Fibroblast of skin of back (primary cell): ENCODE measurements at regions not wholly inside any gene's neighbourhood (a gene's known extent, or its start where the extent isn't known, plus 50 kb on each side); places are given as distances from the start of the nearest gene placed in this dataset.
"Not testable (repeated sequence)": the region's sequence is repeated elsewhere in the genome, so short reads cannot be mapped to it uniquely, and the experiment has no call there.

Experiments
- DNase-seq: peaks from one replicate; pipeline ENCODE4 v3.0.0-alpha.2; 2013

DNA sequence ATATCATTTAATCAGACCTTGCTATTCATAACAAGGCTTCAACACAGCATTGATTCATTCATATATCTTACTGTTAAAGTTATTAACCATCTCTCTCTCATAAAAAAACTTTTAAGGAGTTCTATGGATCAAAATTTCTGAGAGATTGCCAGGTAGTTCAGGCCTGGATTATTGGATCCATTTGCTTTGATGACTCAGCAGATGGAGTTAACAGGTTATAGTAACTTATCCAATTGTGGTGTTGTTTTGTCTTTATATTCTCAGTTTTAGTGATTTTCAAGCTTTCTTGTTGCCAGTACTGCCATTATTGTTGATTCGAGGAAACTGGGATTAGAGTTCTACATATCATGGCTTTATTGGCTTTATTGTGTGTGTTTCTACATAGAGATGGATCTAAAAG lies 195.7 kb upstream of the MMADHC start:
- no peak for DNase-seq

DNA sequence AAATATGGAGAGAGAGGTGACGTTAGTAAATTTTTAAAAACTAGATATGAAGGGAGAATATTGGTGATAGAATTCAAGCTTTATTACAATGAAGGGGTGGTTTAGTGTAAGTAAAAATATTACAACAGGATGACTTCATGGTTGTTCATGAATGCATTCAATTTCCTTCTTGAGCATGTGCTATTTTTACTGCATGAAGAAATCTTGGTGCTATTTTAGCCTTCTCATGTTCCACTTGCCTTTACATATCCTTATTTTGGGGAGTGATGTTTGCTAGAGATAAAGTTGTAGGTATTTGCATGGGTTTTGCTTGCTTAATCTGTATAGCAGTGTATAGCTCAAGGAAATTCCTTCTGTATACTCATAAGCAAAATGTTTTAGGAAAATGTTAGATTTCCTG lies 195.0 kb upstream of the MMADHC start:
- DNase-seq = peak; percentile 4

DNA sequence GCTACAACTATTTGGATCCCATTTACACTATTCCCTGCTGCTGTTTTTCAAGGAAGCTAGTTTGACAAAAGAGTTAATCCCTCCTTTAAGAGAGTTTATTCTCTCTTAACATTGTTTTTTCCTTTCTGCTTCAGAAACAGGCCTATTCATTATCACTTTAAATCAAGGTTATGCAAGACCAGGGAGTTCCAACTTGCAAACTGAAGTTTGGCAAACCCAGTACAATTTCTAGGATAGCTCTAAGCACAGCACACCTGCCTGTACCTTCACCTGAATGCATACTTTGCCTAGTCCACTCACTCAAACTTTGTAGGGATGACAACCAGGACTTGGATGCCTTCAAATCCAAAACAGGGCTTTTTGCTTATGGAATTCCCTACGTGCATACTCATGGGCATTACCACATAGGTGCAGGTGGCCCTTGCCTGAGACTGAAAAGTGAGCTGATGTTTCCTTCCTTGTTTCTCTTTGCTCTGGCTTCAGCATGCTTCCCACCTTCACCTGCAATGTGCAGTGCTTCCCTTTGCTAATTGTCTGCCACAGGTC lies 193.8 kb upstream of the MMADHC start:
- no peak for DNase-seq

DNA sequence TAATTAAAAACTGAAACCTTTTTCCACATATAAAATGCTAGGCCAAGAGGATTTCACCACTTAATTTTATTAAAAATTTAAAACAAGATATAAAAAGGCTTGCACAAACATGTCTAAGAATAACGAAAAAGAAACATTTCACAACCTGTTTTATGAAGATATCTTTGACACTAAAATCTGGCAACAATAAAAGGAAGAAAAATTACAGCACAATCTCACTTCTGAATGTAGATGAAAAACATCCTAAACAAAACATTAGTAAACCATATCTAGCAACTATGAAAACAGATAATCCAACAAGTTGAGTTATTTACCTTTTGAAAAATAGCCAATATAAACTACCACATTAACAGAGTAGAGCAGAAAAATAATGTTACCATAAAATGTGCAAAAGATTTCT lies 185.4 kb upstream of the MMADHC start:
- no peak for DNase-seq

DNA sequence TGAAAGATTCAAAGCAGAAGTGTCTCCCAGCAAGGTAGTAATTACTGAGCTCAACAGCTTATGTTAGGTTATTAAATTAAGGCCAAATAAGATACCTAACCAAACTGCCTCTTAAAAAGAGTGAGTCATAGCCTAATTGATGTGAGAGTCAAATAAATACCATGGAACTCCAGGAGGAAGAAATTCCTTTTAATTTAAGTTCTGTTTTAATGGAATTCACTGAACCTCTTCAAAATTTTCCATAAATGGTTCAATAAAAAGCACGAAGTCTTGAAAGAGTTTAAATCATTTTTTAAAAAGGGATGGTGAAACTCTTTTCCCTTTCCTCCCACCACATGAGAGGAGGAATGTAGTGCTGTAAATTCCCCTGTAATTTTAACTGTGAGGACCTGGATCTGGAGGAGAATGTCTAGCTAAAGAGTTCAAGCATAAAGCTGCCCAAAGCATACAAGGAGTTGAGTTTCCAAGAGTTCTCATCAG lies 180.8 kb upstream of the MMADHC start:
- peak; percentile 23 for DNase-seq

DNA sequence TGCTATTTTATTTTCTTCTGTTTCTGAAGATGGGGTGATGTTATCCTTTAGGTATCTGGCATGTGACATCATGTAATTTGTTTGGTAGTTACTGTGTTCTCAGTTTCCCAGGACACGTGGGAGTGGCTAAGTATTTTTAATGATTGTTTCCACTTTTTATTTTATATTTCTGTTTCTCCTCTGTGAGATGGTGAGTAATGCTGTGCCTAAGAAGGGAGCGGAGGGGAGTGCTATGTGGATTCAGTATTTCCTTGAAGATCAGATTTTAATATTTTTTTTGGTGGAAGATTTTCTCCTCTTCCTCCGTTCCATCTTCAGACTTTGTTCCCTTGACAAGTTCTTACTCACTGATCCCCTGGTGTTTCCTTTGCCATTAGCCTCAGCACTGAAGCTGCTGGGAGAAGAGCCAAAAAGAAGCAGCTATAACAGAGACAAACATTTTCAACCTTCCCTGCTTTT lies 180.0 kb upstream of the MMADHC start:
- peak; percentile 70 for DNase-seq

DNA sequence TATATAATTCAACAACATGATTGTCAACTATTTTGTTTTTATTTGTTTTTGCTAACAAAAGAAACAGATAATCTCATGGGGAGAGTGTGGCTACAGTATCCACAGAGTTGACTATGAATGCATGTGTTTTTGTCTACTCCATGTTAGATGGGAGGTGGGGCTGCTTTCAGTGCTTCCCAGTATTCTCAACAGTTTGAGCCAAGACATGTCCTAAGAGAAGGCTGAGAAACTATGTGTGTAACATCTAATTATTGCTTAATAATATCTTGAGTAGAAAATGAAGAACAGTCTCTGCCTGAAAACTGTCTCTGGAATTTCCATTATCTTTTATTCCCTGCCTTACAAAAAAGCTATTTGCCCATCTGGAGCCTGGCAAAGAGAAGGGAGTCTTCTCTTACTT lies 178.8 kb upstream of the MMADHC start:
- no peak for DNase-seq

DNA sequence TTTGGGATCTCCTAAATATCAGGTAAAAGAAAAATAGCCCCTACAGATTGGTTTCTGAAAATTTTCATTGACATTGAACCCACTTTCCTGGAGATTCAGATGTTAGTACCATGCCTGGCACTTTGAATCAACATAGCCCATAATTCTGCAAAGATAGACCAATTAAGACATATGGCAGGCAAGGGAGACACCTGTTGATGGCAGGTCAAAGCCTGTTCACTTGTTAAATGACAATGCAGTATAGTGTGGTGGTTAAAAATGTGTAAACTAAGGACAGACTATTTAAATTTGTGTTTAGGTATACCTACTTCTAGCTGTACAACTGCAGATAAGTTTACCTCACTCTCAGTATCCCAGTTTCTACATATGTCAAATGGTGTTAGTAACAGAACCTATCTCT lies 178.1 kb upstream of the MMADHC start:
- DNase-seq = no peak

DNA sequence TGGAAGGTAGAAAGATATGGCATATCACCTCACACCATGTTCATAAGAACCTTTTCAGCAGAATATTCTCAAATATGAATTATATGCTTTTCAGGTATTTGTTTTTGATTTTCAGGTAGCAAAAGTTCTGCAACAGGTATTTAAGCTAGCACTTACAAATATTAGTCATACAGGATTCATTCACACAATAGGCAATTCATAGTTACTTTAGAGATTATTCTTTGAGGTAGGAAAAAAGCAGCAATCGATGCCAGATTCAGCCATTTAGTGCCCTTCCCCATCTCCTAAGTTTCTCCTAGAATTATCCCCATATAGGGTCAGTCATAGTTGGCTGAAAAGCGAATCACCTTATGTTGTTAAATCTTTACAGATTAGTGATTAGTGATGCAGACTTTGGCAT lies 177.4 kb upstream of the MMADHC start:
- DNase-seq = no peak

DNA sequence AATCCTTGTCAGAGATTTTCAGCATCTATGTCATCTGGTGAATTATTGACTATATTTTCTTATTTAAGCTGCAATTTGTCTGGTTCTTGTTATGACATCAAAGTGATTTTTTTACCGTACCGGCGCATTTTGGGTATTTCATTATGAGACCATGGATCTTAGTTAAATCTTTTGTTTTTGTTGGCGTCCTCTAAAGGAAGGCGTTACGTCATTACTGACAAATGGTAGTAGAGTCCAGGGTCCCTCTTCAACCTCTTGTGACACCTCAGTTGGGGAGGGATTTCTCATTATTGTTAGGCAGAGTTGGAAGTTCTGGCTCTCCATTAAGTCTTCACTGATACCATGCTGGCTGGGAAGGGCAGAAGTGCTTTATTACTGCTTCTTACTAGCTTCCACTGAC lies 175.8 kb upstream of the MMADHC start:
- DNase-seq = no peak

DNA sequence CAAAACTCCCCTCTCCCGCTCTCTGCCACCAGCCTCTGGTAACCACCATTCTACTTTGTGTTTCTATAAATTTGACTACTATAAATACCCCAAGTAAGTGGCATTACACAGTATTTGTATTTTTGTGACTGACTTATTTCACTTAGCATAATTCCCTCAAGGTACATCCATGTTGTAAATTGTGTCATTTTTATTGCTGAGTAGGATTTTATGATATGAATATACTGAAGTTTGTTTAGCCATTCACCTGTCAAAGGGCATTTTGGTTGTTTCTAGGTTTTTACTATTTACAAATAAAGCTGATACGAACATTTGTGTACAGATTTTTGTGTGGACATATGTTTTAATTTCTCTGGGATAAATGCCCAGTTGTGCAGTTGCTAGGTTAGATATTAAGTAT lies 174.0 kb upstream of the MMADHC start:
- no peak for DNase-seq

DNA sequence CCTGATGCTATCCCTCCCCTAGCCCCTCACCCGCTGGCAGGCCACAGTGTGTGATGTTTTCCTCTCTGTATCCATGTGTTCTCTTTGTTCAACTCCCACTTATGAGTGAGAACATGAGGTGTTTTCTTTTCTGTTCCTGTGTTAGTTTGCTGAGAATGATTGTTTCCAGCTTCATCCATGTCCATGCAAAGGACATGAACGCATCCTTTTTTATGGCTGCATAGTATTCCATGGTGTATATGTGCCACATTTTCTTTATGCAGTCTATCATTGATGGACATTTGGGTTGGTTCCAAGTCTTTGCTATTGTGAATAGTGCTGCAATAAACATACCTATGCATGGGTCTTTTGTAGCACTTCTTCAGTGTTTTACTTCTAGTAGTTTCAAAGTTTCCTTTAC lies 171.8 kb upstream of the MMADHC start:
- not testable (repeated sequence) for DNase-seq

DNA sequence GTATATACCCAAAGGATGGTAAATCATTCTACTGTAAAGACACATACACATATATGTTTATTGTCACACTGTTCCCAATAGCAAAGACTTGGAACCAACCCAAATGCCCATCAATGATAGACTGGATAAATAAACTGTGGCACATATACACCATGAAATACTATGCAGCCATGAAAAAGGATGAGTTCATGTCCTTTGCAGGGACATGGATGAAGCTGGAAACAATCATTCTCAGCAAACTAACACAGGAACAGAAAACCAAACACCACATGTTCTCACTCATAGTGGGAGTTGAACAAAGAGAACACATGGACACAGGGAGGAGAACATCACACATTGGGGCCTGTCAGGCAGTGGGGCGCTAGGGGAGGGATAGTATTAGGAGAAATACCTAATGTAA lies 167.1 kb upstream of the MMADHC start:
- not testable (repeated sequence) for DNase-seq

DNA sequence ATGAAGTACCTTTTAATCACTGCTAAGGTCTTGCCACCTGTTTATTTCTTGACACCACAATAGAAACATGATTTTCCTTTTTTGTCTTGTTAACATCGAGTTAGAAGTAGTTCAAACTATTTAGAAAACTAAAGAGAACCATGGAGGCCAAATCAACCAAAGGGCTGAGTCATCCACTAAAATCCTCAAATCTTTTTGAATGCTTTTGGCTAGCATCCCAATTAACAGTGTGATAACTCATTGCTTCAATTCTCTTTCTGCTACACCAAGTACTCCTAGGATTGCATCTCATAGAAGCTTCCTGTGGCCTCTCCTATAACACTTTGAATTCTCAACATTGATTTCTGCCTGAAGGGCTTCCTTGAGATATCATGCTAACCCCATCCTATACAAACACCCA lies 159.9 kb upstream of the MMADHC start:
- DNase-seq = no peak

DNA sequence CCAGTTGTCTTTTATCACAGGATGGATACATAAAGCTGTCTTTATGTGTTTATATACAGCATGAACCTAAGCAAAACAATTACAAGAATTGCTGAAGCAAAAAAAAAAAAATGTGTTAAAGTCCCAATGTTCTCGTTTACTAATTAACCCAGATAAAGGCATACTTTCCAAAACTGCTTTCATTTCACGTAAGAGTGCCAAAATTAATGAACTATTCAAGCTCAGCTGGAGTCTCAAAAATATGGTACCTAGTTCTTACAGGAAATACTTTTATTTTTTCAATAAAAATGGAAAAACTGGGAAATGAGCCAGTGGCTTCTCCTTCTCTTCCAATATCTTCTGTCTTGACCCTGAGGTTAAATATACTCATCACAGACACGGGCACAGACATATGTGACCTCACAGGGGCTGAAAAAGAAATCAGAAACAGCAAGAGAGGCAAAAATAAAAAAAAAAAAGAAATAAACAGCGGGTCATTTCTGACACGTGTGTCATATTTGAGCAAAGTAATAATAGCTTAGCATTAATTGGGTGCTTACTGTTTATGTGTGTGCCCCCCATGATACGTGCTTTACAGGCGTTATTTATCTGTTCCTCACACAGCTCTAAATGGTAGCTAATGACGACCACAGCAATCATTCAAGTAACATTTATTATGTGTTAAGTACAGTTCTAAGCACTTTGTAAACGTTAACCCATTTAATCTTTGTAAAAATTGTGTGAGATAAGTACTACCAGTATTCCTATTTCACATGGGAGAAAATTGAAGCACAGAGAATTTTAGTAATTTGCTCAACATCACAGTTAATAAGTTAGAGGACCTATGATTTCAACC lies 158.0 kb upstream of the MMADHC start:
- no peak for DNase-seq

DNA sequence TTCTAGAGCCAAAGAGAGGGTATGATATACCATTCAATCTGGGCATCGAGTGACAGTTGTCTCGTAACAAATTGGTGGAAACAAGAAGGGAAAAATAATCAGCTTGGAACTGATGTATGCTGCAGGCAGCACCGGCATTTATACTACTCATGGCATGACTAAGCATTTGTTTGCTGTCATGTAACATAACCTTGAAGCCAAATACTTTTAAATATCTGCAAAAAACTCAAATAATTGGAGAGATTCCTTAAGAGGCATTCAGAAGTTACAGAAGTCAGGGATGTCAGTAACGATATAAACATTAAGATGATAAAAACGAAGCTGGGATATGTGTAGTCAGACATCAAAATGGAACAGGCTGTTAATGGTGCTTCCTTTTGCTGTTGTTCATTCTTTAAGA lies 157.3 kb upstream of the MMADHC start:
- peak; percentile 54 for DNase-seq

DNA sequence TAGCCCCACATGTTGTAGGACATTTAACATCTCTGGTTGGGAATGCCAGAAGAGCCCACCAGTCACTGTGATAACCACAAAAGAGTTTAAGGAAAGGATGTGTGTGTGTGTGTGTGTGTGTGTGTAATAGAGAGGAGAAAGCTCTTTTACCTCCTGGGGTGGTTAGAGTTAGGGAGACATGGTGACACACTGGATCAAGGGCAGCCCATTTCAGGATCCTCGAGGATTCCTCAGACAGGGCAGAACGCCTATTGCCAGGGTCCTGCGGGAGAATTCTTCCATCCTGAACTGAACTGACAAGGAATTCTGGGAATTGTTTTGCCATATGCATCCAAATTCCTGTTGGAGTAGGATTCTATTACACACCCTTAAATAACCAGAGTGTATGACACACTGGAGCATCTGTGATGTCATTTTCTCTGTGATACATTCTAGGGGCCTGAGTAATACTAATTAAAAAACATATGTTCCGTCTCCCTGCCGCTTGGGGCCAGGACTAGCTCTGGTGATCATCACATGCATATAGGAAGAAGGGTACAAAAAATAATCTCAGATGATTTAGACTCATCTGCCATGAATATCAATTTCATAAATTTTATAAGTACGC lies 156.4 kb upstream of the MMADHC start:
- peak; percentile 98 for DNase-seq

DNA sequence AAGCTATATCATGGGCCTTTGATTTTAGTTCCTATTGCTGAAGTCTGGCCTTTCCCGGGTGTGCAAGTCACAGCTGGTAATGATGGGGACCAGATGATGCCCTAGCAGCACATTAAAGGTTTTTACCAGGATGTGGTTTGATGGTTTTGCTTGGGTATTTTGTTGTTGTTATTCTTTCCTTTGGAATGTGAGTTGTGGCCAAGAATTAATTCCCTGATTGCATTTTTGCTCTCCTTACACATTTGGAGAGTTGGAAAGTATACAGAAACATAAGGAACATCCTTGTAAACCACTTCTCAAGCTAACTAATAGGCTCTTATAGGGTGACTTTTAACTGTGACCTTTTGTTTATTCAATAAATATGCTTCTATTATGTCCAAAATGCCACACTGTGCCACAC lies 154.1 kb upstream of the MMADHC start:
- DNase-seq = peak; percentile 94

DNA sequence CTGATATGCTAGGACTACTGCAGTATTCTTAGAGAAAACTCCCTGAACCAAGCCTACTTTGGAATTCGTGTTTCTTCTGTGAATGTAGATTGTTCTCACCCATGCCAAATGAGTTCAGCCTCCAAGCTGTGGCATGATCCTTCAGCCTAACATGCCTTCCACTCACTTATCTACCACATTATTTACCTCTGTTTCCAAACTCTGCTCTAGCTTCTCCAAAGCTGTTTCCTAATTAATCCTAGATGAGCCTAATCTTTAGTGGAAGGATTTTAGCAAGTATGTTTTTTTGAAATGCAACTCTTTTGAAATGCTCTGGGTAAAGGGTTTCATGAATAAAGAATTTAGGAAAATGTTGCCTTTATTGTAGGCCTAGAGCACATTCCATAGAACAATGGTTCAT lies 152.9 kb upstream of the MMADHC start:
- DNase-seq = no peak

DNA sequence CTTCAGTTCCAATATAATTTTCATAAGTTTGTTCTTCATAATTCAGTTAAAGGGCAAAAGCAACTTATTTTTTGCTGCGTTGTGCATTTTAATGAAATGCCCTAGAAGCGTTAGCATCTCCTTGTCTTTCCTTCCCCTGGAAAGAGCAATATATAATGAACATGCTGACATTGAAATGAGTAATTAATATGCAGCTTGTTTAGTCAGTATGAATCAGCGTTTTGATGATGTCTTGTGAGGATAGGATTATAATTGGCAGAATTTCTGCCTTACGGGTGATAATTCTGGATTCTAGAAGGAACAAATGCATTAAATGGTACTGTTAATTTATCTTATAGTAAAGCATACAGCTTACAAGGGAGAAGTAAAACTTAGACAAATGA lies 152.3 kb upstream of the MMADHC start:
- no peak for DNase-seq

DNA sequence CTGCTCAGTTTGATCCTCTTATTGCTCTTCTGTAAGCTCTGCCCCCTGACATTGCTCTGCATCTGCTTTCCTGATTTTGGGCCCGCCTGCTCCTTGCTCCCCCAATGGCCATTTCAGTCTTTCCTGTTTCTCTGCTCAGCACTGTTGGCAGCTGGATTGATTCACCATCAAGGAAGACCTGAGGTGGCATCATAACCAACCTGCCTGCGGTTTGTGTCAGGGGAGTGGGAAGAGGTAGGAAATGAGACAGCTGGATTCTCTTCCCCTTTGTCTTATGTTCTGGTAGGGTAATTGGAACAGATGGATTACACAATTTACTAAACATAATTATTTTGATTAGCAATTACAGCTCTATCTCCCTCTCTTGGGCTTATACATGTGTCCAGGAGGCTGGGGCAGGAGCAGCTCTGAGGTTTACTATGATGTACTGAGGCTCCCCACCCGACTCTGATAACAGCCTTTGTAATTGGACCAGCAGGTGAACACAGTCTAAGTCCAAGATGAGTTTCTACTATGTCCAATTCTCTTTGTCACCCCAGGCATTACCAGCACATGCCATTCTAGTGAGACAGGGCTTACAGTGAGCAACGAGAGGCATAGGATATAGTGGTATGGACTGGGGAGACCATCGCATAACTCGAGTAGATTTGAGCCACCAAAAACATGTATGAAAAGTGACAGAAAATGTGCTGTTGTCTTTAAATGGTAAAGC lies 151.8 kb upstream of the MMADHC start:
- peak; percentile 68 for DNase-seq

DNA sequence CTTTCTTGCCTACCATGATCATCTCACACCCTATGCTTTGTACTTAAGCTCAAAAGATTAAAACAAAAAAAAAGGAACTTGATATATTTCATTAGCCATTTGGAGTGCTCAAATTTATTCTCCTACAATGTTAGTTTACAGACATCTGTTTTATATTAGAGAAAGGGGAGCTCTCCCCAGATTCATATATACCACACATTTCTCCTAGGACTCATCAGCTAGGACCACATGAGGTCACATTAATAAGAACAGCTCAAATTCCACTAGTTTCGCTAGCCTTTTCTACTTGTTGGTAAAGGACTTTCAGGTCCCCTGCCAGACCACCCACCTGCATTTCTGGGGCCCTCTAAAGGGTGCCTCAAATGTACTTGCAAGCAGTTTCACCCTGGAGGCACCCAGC lies 151.2 kb upstream of the MMADHC start:
- DNase-seq = no peak

DNA sequence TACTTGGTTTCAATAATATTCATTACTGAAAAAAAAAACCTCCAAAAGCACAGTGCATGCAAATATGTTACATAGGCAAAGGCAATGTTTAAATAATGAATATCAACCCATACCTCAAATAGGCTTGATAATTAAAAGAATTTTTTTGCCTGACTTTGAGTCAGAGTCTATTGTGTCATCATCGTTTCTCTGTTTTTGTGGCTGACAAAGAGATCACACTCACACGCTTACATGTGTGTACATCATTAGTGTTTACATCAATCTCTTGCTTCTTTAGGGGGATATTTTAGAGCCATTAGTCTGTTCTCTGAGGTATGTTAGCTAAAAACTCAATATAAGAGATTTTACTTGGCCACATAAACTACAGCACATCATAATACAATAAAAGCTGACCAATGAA lies 150.3 kb upstream of the MMADHC start:
- DNase-seq = no peak
